Mesothelial cell of epicardium (in vitro differentiated cells): ENCODE measurements at regions not wholly inside any gene's neighbourhood (a gene's known extent, or its start where the extent isn't known, plus 50 kb on each side); places are given as distances from the start of the nearest gene placed in this dataset.

Experiments
- DNase-seq, 2 experiments: peaks; one replicate each; pipeline ENCODE4 v3.0.0; 2021; ENCODE audit warnings: low spot score in 2 of 2; ENCODE audit not compliant: unreplicated experiment in 2 of 2
- H3K27ac Mint-ChIP-seq: 2 replicates; pipeline ENCODE4 v1.8.0; 2021; ENCODE audit warnings: mixed read lengths
- H3K27me3 Mint-ChIP-seq: 2 replicates; pipeline ENCODE4 v1.8.0; 2021; ENCODE audit warnings: low read depth, mixed read lengths
- H3K36me3 Mint-ChIP-seq: 2 replicates; pipeline ENCODE4 v1.8.0; 2021; ENCODE audit warnings: mixed read lengths
- H3K4me1 Mint-ChIP-seq: 2 replicates; pipeline ENCODE4 v1.8.0; 2021; ENCODE audit warnings: mixed read lengths
- H3K4me3 Mint-ChIP-seq: 2 replicates; pipeline ENCODE4 v1.8.0; 2021; ENCODE audit warnings: mild to moderate bottlenecking, moderate library complexity, mixed read lengths
- H3K9me3 Mint-ChIP-seq: 2 replicates; pipeline ENCODE4 v1.8.0; 2021; ENCODE audit warnings: mixed read lengths
- TF ChIP-seq, protein P1 (sequence below): fragments of 200-600 bp; sonication (generic); IDR thresholded peaks from one replicate; pipeline ENCODE4 v1.5.0; 2021; ENCODE audit warnings: antibody characterized with exemption; ENCODE audit not compliant: unreplicated experiment

GRCh38 chr14:84864548-84865271, 665.2 kb upstream of the FLRT2 start:
- no peak for DNase-seq
- TF ChIP-seq, protein P1, sequence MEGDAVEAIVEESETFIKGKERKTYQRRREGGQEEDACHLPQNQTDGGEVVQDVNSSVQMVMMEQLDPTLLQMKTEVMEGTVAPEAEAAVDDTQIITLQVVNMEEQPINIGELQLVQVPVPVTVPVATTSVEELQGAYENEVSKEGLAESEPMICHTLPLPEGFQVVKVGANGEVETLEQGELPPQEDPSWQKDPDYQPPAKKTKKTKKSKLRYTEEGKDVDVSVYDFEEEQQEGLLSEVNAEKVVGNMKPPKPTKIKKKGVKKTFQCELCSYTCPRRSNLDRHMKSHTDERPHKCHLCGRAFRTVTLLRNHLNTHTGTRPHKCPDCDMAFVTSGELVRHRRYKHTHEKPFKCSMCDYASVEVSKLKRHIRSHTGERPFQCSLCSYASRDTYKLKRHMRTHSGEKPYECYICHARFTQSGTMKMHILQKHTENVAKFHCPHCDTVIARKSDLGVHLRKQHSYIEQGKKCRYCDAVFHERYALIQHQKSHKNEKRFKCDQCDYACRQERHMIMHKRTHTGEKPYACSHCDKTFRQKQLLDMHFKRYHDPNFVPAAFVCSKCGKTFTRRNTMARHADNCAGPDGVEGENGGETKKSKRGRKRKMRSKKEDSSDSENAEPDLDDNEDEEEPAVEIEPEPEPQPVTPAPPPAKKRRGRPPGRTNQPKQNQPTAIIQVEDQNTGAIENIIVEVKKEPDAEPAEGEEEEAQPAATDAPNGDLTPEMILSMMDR: no peak
- H3K4me1 Mint-ChIP-seq: peaks cover 3% of the 10 kb centered on the region
- no peak overlapping the region for H3K27ac Mint-ChIP-seq
- peaks cover 32% of the 10 kb centered on the region for H3K9me3 Mint-ChIP-seq
- H3K27me3 Mint-ChIP-seq: no peaks in the 10 kb centered on the region
- no peaks in the 10 kb centered on the region for H3K36me3 Mint-ChIP-seq
- H3K4me3 Mint-ChIP-seq: no peak overlapping the region

- peaks cover 10% of the 10 kb centered on the region for H3K4me1 Mint-ChIP-seq
- no peak overlapping the region for H3K4me3 Mint-ChIP-seq
- H3K36me3 Mint-ChIP-seq: no peaks in the 10 kb centered on the region
- H3K27ac Mint-ChIP-seq: no peak overlapping the region
- TF ChIP-seq, protein P1: no peak
- H3K9me3 Mint-ChIP-seq: peaks cover 17% of the 10 kb centered on the region
- H3K27me3 Mint-ChIP-seq: no peaks in the 10 kb centered on the region
- DNase-seq: no peak
Observed at GRCh38 chr14:84871734-84872133, 658.2 kb upstream of the FLRT2 start.

GRCh38 chr14:84874436-84874835, 655.5 kb upstream of the FLRT2 start:
- TF ChIP-seq, protein P1: no peak
- no peak for DNase-seq
- no peaks in the 10 kb centered on the region for H3K36me3 Mint-ChIP-seq
- peaks cover 10% of the 10 kb centered on the region for H3K4me1 Mint-ChIP-seq
- H3K27me3 Mint-ChIP-seq: no peaks in the 10 kb centered on the region
- H3K9me3 Mint-ChIP-seq: peaks cover 19% of the 10 kb centered on the region
- no peak overlapping the region for H3K4me3 Mint-ChIP-seq
- H3K27ac Mint-ChIP-seq: no peak overlapping the region

GRCh38 chr14:84877061-84877460, 652.9 kb upstream of the FLRT2 start:
- no peak for DNase-seq
- Mint-ChIP-seq H3K4me1 (peaks cover 10% of the 10 kb centered on the region), H3K36me3 (no peaks in the 10 kb centered on the region), H3K9me3 (peaks cover 8% of the 10 kb centered on the region), H3K4me3 (no peak overlapping the region), H3K27ac (peak overlapping the region; percentile 62), H3K27me3 (no peaks in the 10 kb centered on the region)
- TF ChIP-seq, protein P1: no peak

DNA sequence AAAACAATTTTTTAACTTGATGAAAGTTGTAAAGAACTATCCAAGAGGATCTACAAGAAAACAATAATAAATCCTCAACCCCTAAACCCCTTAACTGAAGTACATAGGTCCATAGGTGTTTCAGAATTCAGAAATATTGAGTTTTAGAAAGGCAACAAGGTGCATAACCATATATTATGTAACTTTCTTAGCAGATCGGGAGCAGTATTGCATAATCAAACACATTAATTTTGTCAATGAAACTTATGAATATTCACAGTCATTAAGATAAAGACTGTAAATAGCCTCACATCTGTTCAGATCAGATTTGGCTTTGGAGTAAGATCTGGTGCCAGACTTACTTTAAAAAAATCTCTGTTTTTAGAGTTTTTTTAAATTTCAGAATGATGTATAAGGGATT, 647.1 kb upstream of the FLRT2 start:
- TF ChIP-seq, protein P1: no peak
- no peak overlapping the region for H3K4me3 Mint-ChIP-seq
- peaks cover 21% of the 10 kb centered on the region for H3K9me3 Mint-ChIP-seq
- peaks cover 2% of the 10 kb centered on the region for H3K4me1 Mint-ChIP-seq
- peaks cover 3% of the 10 kb centered on the region for H3K36me3 Mint-ChIP-seq
- no peaks in the 10 kb centered on the region for H3K27me3 Mint-ChIP-seq
- no peak for DNase-seq
- no peak overlapping the region for H3K27ac Mint-ChIP-seq

DNA sequence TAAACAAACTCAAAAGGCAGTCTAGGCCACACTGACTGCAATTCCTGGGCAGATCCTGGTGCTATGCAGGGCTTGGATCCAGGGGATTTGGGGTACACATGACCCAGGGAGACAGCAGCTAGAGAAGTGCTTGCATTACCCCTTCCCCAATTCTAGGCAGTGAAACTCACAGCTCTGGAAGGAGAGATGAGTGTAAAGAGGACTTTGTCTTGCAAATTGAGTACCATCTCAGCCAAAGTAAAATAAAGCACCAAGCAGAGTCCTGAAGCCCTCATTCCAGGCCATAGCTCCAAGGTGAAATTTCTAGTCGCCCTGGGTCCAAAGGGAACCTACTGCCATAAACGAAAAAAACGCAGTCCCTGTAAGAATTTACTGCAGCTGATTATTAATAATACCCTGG, 644.9 kb upstream of the FLRT2 start:
- H3K4me3 Mint-ChIP-seq: no peak overlapping the region
- H3K9me3 Mint-ChIP-seq: peaks cover 31% of the 10 kb centered on the region
- no peak overlapping the region for H3K27ac Mint-ChIP-seq
- no peak for DNase-seq
- peaks cover 13% of the 10 kb centered on the region for H3K36me3 Mint-ChIP-seq
- TF ChIP-seq, protein P1: no peak
- H3K4me1 Mint-ChIP-seq: peaks cover 2% of the 10 kb centered on the region
- H3K27me3 Mint-ChIP-seq: no peaks in the 10 kb centered on the region
